ENCODE measurements at regions not wholly inside any gene's neighbourhood (a gene's known extent, or its start where the extent isn't known, plus 50 kb on each side); places are given as distances from the start of the nearest gene placed in this dataset.

DNA sequence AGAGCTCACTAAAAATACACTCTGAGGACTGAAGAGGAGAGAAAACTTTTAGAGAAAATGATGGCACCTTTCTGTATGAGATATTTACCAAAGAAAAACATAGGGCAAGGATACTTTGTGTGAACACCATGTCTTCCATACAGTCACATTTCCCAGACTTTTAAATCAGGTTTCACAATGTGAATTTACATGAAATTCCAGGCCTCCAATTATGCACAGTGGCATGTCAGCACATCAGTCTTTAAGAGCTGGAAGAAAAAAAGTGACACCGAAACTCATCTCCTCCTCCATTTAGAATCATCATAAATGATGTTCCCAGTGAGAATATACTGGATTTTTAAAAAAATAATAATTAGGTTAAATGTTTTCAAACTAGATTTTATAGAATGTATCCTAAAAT, 232.2 kb upstream of the UBASH3B start:
- TF ChIP-seq, protein P1, sequence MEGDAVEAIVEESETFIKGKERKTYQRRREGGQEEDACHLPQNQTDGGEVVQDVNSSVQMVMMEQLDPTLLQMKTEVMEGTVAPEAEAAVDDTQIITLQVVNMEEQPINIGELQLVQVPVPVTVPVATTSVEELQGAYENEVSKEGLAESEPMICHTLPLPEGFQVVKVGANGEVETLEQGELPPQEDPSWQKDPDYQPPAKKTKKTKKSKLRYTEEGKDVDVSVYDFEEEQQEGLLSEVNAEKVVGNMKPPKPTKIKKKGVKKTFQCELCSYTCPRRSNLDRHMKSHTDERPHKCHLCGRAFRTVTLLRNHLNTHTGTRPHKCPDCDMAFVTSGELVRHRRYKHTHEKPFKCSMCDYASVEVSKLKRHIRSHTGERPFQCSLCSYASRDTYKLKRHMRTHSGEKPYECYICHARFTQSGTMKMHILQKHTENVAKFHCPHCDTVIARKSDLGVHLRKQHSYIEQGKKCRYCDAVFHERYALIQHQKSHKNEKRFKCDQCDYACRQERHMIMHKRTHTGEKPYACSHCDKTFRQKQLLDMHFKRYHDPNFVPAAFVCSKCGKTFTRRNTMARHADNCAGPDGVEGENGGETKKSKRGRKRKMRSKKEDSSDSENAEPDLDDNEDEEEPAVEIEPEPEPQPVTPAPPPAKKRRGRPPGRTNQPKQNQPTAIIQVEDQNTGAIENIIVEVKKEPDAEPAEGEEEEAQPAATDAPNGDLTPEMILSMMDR (IDR thresholded peaks at IDR 0.05), result no peak
- TF ChIP-seq POLR2A (IDR thresholded peaks at IDR 0.05), result no peak

Measured in testis (tissue), 2 donors.